ENCODE measurements at regions not wholly inside any gene's neighbourhood (a gene's known extent, or its start where the extent isn't known, plus 50 kb on each side); places are given as distances from the start of the nearest gene placed in this dataset.

DNA sequence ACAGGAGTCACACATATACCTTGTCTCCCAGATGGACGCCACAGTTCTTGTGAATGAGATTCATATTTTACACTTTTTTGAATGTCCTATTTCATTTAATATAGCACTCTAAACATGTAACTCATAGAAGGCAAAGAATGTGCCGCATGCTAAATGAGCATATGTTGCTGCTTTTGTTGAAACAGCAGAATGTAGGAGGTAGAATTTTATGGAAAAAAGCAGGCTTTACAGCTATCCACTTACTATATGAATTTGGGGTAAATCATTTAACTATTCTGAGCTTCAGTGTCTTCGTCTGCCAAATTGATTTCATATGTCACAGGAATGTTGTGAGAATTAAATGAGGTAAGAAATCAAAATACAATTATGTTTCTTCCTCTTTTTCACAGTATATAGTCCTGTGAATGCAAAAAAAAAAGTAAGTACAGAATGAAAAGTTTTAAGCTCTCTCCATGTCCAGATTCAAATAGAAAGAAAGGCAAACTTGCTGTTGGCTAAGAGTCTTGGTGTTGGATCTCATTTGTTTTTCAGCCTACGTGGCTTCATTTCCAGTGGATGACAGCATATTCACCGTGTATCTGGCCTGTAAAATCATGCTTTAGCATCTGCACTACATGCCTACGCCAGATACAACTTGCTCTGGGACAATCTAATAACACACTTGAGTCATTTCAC, 154.7 kb upstream of the CNTNAP5 start:
- ATAC-seq = no peak

DNA sequence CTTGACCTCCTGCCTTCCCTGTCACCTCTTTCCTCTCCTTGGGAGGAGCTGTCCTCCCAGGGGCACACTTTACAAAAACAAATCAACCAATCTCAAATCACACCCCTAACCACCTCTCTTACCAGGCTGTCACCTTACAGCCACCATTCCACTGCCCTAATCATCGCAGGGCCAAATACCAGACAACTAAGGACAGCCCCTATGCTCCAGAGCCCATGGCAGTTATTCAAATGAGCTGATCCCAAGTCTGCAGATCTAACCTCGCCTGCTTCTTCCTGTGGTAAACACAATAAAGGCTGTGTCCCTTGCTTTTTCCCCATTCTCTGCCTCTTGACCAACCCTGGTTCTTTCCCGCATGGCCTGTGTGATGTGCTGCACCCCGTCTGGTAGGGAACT, 154.2 kb upstream of the CNTNAP5 start:
- H3K36me3 ChIP-seq (ENCODE audit: control insufficient read depth, insufficient read depth, low read length) = no peaks in the 10 kb centered on the region
- no peak overlapping the region for H3K4me3 ChIP-seq (ENCODE audit: low read depth in 2 of 2, low read length in 2 of 2)
- H3K9me3 ChIP-seq (ENCODE audit: control insufficient read depth, insufficient read depth, low read depth, low read length) = no peaks in the 10 kb centered on the region
- POLR2A ChIA-PET = no interaction called here
- intact Hi-C loops (cut with micrococcal nuclease; ENCODE audit: unreplicated experiment) = no loop called here
- in situ Hi-C loops (cut with HindIII; ENCODE audit: low pct_unique_long_range_greater_than_20kb, low sequenced_read_pairs) = no loop called here
- ATAC-seq = no peak
- CTCF ChIA-PET = no interaction called here
- TF ChIP-seq, protein P1, sequence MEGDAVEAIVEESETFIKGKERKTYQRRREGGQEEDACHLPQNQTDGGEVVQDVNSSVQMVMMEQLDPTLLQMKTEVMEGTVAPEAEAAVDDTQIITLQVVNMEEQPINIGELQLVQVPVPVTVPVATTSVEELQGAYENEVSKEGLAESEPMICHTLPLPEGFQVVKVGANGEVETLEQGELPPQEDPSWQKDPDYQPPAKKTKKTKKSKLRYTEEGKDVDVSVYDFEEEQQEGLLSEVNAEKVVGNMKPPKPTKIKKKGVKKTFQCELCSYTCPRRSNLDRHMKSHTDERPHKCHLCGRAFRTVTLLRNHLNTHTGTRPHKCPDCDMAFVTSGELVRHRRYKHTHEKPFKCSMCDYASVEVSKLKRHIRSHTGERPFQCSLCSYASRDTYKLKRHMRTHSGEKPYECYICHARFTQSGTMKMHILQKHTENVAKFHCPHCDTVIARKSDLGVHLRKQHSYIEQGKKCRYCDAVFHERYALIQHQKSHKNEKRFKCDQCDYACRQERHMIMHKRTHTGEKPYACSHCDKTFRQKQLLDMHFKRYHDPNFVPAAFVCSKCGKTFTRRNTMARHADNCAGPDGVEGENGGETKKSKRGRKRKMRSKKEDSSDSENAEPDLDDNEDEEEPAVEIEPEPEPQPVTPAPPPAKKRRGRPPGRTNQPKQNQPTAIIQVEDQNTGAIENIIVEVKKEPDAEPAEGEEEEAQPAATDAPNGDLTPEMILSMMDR (IDR thresholded peaks at IDR 0.05) = no peak
- TF ChIP-seq, protein P2, sequence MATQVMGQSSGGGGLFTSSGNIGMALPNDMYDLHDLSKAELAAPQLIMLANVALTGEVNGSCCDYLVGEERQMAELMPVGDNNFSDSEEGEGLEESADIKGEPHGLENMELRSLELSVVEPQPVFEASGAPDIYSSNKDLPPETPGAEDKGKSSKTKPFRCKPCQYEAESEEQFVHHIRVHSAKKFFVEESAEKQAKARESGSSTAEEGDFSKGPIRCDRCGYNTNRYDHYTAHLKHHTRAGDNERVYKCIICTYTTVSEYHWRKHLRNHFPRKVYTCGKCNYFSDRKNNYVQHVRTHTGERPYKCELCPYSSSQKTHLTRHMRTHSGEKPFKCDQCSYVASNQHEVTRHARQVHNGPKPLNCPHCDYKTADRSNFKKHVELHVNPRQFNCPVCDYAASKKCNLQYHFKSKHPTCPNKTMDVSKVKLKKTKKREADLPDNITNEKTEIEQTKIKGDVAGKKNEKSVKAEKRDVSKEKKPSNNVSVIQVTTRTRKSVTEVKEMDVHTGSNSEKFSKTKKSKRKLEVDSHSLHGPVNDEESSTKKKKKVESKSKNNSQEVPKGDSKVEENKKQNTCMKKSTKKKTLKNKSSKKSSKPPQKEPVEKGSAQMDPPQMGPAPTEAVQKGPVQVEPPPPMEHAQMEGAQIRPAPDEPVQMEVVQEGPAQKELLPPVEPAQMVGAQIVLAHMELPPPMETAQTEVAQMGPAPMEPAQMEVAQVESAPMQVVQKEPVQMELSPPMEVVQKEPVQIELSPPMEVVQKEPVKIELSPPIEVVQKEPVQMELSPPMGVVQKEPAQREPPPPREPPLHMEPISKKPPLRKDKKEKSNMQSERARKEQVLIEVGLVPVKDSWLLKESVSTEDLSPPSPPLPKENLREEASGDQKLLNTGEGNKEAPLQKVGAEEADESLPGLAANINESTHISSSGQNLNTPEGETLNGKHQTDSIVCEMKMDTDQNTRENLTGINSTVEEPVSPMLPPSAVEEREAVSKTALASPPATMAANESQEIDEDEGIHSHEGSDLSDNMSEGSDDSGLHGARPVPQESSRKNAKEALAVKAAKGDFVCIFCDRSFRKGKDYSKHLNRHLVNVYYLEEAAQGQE (IDR thresholded peaks at IDR 0.05; ENCODE audit: insufficient read depth in 1 of 2, low read depth in 2 of 2, low read length in 1 of 2) = no peak
- TF ChIP-seq SIN3A (IDR thresholded peaks at IDR 0.05; ENCODE audit: borderline replicate concordance, insufficient read depth, low read depth, low read length) = no peak
- TF ChIP-seq TCF7L2 (IDR thresholded peaks at IDR 0.05; ENCODE audit: low read depth, low read length) = no peak
- no peak for TF ChIP-seq POLR2AphosphoS5 (IDR thresholded peaks at IDR 0.05; ENCODE audit: low read depth, low read length)
- H3K4me1 ChIP-seq (ENCODE audit: control insufficient read depth, insufficient read depth, low read length) = no peaks in the 10 kb centered on the region
- no peak for DNase-seq (ENCODE audit: low read depth, low spot score)
- H3K27me3 ChIP-seq (ENCODE audit: control insufficient read depth, insufficient read depth, low read length) = no peaks in the 10 kb centered on the region
- no peak overlapping the region for H3K27ac ChIP-seq (ENCODE audit: low read length)
- no TSS peak for BruUV-seq (replicated peaks)

More for the DNA sequence above, 154.7 kb upstream of the CNTNAP5 start:
- POLR2A ChIA-PET = no interaction called here
- no TSS peak for BruUV-seq (replicated peaks)
- Histone ChIP-seq H3K4me3 (ENCODE audit: low read depth in 2 of 2, low read length in 2 of 2) (no peak overlapping the region), H3K27ac (ENCODE audit: low read length) (no peak overlapping the region), H3K36me3 (ENCODE audit: control insufficient read depth, insufficient read depth, low read length) (no peaks in the 10 kb centered on the region), H3K27me3 (ENCODE audit: control insufficient read depth, insufficient read depth, low read length) (no peaks in the 10 kb centered on the region), H3K4me1 (ENCODE audit: control insufficient read depth, insufficient read depth, low read length) (no peaks in the 10 kb centered on the region), H3K9me3 (ENCODE audit: control insufficient read depth, insufficient read depth, low read depth, low read length) (no peaks in the 10 kb centered on the region)
- TF ChIP-seq, protein P1 (IDR thresholded peaks at IDR 0.05) = no peak
- TF ChIP-seq SIN3A (IDR thresholded peaks at IDR 0.05; ENCODE audit: borderline replicate concordance, insufficient read depth, low read depth, low read length) (no peak), TCF7L2 (IDR thresholded peaks at IDR 0.05; ENCODE audit: low read depth, low read length) (no peak), POLR2AphosphoS5 (IDR thresholded peaks at IDR 0.05; ENCODE audit: low read depth, low read length) (no peak)
- TF ChIP-seq, protein P2 (IDR thresholded peaks at IDR 0.05; ENCODE audit: insufficient read depth in 1 of 2, low read depth in 2 of 2, low read length in 1 of 2) = no peak
- intact Hi-C loops (cut with micrococcal nuclease; ENCODE audit: unreplicated experiment) (no loop called here), in situ Hi-C loops (cut with HindIII; ENCODE audit: low pct_unique_long_range_greater_than_20kb, low sequenced_read_pairs) (no loop called here)
- CTCF ChIA-PET = no interaction called here
- DNase-seq (ENCODE audit: low read depth, low spot score) = no peak

Data from Panc1 (cell line).